HG02678 (cell line): ENCODE measurements at regions not wholly inside any gene's neighbourhood (a gene's known extent, or its start where the extent isn't known, plus 50 kb on each side); places are given as distances from the start of the nearest gene placed in this dataset.
A peak's percentile ranks its signal among the peaks of the same experiment; 100 is the strongest.

Experiments
- ATAC-seq: cut with Tn5 transposase; IDR thresholded peaks from one replicate; pipeline ENCODE4 v1.9.1; 2021; ENCODE audit warnings: mild to moderate bottlenecking, moderate library complexity; ENCODE audit not compliant: unreplicated experiment

DNA sequence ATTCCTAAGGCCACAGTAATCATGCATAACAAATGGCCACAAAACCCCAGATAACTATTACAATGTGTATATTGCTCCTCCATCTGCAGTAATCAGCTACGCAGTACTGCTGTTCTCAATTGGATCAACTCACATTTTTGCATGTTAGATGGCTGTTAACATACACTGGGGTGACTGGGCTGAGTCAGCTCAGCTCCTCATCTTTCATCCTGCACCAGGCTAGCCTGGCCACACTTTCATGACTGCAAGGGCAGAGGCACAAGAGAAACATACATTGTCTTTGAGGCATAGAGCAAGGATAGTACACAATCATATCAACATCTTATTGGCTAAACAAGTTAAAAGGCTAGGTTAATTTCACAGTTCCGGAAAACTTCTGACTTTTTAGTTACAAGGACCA lies 306.6 kb downstream of the SLC6A15 start:
- ATAC-seq = no peak

DNA sequence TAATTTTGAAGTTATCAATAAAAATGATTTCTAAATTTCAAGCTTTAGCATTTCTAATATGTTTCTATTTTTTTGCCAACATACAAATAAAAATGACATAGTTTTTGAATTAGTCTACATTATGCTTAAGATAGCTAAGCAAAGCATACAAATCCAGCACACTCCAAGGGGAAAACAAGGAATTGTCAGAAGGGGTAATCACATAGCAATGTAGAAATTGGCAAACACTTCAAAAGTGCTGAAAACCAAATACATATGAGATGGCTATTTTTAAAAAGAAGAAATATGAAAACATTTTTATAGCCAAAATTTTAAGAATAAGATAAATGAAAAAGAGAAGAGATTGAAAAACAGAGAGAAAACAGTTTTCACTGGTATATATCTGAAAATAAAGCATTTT lies 308.0 kb downstream of the SLC6A15 start:
- no peak for ATAC-seq

DNA sequence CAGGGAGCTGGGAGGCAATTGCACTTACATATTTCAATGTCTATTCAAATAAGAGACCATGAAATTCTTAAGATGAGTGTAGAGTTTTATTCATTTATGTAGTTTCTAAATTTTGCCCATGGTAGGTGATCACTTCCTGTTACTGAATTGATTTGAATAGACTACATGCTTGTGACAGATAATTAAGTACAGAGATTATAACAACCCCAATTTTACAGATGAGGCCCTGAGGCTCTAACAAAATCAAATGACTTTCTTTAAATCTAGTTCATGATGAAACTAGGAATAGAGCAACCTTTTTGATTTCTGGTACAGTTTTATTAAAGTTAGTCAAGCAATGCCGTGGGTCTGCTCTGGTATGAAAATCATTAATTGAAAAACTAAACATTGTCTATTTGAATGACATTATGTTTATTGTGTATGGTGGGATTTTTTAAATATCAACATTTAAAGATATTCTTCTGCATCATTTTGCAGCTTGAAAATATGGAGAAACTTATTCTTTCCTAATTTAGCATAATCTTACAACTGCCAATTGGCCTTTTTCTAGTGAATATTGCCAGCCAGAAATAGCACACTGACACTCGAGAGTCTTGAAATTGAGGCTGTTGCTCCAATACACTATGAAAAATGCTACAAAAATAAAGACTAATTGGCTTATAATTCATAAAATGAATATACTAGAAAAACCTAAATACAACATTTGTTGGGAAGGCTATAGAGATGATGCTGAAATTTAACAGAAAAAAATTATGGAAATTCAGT lies 308.9 kb downstream of the SLC6A15 start:
- ATAC-seq = no peak

DNA sequence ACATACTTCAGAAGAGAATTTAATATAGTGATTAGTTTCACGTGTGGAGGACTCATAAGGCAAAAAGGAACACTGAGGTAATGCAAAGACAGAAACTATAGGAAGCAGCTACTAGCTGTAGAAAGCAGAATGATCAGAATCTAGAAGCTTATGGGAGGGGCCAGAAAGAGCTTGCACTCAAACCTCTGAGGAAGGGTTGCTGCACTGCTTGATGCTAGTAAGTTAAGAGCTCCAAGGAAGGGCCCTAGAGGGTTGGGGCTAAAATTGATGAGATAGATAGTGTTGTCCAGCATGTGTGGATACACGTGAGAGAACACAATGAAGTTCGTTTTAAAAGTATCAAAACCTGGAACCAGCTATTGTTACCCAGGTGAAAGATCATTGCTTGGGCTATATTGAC lies 311.1 kb downstream of the SLC6A15 start:
- no peak for ATAC-seq

DNA sequence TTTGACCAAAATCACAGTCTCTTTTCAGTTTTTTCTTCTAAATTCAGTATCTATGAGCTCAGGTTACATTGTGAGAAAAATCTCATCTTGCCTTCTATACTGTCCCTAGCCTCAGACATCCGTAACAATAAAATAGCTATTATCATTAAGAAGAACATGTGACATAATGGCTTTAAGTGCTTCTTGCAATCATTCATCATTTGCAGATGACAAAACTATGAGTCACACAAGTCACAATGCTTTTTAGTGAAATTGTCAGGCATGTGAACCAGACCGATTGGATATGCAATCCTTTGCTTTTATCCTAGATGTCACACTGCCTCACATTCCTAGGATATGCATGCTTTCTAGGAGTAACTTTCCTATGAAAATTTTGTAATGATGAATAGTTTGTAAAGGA lies 313.1 kb downstream of the SLC6A15 start:
- ATAC-seq = no peak

DNA sequence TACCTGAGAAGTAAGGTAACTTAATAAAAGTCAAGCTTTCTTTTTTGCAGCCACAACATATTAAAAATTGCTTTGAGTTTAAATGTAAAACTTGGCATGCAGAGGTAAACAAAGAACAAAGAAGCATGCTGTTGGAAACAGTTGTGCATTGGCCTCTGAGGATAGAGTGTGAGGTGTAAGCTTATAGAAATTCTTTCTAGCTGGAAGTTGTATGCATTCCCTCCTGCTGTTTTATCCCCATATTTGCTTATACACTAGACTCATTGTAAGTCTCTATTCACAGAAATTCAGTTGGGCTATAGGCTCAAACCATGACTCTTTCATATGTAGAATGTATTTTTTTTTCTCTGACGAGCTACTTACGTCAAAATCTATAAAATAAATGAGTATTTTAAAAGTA lies 316.3 kb downstream of the SLC6A15 start:
- ATAC-seq = no peak

DNA sequence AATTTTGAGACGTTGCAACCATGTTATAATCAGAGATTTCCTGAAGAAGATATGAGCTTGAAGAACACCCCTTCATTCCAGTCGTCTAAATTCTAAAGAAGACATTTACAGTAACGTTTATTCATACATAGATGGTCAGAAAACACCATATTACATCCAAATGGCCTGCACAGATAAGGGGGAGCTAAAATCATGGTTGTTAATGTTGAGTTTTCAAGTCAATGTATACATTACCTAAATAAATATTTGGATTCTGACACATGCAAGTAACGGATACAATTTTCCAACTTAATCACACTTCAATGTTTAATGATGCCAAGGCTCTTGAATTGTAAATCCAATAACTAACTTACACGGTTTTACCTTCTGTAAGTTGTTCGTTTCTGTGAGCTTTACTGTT lies 318.4 kb downstream of the SLC6A15 start:
- no peak for ATAC-seq

DNA sequence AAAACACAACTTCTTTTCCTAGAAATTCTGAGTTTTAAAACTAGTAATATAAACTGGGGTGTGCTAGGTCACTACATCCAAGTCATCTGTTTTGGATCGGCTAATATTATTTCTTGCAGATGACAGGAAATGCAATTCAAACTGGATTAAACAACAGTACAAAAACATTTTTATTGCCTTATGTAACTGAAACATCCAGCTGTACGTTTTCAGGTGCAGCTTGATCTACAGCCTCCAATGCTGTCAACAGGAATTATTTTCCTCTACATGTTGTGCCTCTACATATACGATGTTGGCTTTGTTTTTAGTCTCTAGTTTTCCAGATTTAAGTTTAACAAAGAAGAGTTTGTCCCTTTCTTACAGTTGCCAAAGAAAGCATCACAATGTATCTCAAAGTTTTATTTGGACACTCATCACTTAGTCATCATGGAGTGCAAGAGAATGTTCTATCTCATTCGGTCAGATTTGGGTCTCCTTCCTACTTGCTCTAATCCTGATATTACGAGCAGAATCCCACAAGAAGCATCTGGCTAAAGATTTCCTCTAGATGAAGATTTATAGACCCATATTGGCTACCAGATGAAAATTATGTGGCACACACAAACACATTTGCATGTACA lies 326.7 kb downstream of the SLC6A15 start:
- ATAC-seq = no peak

DNA sequence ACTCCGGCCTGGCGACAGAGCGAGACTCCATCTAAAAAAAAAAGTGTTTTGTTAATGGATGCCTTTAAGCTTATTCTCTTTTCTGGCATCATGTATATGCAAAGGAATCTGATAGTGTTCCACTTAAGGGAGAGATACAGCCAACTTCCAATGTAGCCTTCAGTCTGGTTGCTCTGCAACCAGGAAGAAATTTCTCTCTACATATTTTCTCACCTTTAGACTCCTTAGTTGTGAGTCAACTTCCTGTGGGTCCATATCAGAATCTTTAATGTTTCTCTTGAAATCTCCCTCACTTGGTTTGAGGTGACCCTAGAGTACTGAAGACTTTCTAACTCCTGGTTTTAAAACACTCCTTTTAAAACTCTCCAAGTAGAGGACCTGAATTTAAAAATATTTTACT lies 340.4 kb downstream of the SLC6A15 start:
- ATAC-seq = no peak

DNA sequence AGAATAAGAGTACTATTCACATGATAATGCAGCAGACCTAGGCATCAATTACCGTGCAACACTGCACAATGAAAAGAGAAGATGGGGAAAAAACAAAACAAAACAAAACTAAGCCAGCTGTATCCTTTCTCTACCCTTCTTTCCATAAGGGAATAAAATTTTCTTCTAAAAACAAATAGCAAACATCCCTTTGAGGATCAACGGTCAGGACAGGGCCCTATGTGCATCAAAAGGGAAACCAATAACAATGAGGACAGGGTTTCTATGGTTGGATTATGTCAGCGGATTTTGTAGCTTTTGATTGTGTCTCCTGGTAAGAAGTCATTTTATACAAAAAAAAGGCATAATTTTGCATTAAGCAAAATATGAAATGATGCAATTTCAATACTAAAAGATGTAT lies 350.3 kb downstream of the SLC6A15 start:
- no peak for ATAC-seq

DNA sequence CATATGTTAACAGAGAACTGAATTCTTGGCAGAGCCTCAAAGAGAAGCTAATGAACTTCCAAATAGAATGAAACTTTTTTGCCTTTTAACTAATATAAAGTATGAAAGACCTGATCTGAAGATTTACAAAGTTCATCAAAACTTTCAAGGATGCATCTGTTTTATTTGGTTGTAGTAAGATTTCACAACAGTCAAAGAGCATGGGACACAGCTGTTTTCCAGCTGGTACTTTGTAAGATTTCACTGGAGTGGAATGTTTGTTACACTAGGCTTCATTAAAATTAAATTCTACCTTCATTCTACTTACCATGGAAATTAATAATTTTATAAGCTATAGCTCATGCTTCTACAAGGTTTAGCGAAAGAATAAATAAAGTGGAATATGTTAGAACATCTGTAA lies 351.2 kb downstream of the SLC6A15 start:
- no peak for ATAC-seq

DNA sequence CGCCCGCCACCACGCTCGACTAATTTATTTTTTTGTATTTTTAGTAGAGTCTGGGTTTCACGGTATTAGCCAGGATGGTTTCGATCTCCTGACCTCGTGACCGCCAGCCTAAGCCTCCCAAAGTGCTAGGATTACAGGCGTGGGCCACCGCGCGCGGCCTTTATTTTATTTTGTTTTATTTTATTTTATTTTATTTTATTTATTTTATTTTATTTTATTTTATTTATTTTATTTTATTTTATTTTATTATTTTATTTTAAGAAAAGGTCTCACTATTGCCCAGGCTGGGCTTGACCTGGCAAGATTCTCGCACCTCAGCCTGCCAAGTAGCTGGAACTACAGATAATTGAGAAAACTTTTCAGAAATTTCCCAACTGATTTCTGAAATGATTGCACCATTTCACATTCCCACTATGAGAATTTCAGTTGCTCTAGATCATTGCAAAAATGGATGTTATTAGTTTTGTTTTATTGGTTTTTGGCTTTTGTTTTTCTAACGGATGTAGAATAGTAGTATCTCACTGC lies 358.3 kb downstream of the SLC6A15 start:
- ATAC-seq = no peak

DNA sequence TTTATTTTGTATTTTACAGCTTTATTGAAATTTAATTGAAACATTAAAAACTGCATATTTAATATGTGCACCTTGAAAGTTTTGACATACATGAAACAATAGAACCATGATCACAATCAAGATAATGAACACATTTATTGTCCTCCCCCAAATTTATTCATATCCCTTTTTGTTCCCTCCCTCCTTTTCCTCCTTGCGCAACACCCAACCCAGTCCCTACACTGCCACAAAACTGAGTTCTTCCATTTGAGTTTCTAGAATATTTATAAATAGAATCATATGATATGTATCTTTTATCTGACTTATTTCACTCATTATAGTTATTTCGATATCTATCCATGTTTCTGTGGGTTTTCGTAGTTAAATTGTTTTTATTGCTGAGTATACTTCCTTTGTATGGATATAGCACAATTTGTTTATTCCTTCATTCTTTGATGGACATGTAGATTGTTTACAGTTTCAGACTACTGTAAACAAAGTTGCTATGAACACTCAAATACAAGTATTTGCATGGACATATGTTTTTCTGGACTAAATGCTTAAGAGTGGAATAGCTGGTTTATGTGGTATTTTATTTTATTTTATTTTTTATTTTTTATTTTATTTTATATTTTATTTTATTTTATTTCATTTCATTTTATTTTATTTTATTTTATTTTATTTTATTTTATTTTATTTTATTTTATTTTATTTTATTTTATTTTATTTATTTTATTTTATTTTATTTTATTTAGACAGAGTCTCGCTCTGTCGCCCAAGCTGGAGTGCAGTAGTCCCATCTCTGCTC lies 359.1 kb downstream of the SLC6A15 start:
- no peak for ATAC-seq

DNA sequence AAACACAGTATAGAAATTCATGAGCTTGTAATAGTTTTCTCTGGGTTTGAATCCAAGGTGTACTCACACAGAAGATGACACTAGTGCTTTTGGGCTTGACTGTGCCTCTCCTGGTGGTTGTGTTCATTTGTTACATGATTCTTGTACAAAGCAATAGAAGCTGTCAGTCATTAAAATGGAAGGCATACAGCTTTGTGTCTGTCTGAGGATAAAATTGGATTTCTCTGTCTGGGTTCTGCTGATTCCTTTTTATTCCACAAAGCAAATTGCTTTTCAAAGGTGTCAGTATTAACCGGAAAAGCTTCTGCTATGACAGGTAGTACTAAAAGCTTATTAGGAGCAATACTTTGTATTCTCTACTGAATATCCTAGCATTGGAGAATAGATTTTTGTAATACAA lies 361.2 kb downstream of the SLC6A15 start:
- ATAC-seq = no peak

DNA sequence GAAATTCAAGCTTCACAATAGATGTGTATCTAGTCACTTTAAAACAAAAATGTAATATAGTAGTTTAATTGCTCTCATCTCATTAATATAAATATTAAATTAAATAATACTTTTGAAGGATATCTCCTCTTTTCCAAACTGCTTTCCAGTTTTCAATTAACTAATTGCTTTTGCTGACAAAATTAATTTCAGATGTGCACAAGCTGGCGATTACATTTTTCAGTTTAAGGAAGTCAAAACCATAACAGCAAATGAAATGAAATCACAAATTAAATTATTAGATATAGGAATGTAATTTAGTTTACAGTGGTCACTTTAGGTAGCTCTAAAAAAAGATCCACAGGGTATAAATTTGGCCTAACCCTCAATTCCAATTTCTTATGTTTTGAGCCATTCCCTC lies 362.1 kb downstream of the SLC6A15 start:
- ATAC-seq = no peak

DNA sequence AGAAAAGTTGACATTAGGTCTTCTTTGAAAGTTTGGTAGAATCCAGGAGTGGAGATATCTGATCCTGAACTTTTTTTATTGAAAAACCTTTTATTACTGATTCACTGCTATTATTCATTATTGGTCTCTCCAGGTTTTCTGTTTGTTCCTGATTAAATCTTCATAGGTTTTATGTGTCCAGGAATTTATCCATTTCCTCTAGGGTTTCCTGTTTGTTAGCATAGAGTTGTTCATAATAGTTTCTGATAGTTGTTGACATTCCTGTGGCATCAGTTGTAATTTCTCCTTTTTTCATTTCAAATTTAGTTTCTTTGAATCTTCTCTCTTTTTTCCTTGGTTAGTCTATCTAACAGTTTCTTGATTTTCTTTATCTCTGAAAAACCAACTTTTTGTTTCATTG lies 370.3 kb downstream of the SLC6A15 start:
- ATAC-seq = no peak

DNA sequence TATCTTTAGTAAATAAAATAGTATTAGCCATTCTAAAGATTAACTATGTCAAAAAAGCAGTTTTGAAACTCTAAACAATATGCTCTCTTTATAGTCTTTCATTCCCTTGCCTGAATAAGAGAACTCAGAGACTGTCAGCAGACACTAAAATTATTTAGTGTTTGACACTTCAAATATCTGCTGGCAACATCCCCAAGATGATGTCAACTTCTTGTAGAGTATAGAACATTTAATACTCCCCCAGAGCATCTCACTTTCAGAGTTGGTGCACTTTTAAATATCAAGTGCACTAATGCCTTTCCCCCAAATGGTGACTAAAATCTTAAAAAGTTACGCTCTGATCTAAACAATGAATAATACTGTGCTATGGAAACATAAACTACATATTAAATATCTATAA lies 374.9 kb downstream of the SLC6A15 start:
- no peak for ATAC-seq

DNA sequence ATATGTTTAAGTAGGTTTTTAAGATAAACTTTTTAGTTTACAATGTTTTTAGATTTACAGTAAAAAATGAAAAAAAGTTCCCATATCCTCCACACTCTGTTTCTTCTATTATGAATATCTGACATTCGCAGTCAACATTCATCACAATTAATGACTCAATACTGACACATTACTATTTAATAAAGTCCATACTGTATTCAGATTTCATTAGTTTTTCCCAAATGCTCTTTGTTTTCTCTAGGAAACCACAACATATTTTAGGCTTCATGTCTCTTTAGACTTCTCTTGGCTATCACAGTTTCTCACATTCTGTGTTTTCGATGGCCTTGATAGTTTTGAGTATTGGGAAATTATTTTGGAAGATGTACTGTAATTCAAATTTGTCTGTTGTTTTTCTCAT lies 399.8 kb downstream of the SLC6A15 start:
- ATAC-seq = no peak

DNA sequence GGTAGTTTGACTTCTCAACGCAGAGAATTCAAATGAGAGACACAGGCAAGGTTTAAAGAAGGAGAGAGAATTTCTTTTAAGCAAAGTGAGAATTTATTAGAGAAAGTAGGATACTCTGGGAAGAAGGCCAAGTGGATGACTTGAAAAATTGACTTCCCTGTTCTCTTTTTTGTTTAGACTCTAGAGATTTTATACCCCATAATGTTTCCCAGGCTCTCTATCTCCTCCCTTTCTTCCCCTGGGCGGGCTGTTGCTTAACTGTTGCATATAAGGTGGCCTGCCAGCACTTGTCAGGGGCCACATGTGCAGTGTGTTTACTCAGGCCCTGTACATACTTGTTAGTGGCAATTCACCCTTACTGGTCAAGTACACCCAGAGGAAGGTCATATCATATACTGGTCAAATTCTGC lies 403.7 kb downstream of the SLC6A15 start:
- peak; percentile 6 for ATAC-seq

DNA sequence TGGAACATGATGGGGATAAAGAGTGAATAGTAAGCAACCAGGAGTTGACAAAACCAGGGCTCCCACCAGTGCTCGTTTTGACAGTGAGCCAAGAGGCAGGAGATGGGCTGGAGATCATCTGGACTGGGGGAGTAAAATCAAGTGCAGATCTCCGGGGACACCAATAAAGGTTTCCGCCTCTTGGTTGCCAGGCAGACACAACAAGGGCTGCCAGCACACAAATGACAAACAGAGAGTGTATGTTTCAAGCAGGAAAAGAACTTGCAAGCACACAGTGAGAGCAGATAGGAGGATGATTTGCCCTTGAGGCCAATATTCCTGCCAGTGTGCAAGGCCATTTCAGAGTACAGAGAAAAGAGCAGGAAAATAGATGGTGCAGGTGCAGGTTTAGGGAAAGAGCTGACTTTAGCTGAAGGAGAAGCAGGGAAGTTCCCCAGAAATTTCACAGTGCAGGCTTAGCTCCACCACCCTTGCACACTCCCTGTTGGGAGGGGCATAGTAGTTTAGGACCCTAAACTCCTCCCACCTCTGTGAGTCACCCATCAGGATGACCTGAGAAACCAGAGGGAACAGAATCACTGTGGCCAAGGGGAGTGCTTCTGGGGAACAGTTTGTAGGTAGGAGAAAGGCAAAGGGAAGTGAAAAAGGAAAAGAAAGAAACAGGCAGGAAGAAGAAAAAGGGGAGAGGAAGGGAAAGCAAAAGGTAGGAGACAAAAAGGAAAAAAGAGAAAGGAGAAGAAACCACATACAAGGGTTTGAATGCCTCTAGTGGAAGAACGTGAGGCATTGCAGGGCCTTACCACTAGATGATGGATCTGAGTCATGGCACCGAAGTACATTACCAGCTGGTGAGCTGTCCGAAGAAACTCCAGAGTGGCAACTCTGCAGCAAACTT lies 404.4 kb downstream of the SLC6A15 start:
- ATAC-seq = peak; percentile 82

DNA sequence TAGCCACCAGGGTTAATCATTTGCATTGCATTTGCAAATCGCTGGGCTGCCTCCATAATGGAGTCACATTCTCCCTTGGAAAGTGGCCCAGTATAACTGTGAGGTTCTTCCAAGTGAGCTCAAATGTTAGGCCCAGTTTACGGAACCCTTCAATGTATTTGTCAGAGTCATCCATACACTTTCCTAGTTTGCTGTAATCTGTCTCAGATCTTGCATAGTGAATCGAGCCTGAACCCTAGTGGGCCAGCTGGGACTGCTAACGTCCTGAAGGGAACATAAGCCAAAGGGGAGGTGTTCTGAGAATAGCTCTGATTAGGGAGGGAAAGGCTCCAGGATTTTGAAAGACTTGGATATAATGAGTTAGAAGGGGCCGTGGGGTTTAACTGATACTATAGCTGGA lies 406.3 kb downstream of the SLC6A15 start:
- no peak for ATAC-seq
